NCI-H1436 (cell line): ENCODE measurements at regions not wholly inside any gene's neighbourhood (a gene's known extent, or its start where the extent isn't known, plus 50 kb on each side); places are given as distances from the start of the nearest gene placed in this dataset.
"Not testable (repeated sequence)": the region's sequence is repeated elsewhere in the genome, so short reads cannot be mapped to it uniquely, and the experiment has no call there.

Source experiments
- DNase-seq: peaks from one replicate; lab custom pipeline; 2025; lab: John Stamatoyannopoulos, UW

DNA sequence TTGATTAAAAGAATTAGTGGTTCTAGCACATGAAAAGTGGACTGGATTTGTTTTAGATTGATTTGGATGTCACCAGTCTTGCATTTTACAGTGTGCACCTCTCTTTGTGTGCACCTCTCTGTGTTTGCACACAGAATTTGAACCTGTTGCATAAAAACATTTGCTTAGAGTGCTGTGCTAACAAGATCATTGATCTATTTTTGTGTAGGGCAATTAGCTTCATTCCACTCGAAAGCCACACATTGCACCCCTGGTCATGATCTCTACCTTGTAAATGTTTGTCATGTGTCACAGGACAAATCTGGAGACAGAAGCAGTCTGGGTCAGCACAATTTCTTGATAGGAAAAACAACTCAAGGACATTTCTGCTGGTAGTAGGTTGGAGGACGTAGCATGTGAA, 258.7 kb upstream of the LINC00305 start:
- DNase-seq: no peak

DNA sequence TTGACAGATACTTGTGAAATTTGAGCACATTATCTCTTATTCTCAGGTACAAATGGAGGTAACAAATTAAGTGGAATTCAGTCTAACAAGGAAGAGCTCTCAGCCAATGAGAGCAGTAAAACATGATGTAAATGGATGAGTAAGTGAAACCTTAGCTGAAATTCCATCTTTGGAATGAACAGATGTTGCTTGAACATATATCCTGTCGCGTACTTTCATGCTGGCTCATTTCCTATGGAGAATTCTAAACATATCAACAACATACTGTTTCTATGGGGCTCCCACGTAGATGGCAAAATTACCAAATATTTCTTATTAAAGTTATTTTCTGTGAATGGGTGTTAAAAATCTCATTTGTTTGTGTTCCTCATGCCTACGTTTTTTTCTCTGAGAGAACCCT, 256.3 kb upstream of the LINC00305 start:
- DNase-seq: no peak

DNA sequence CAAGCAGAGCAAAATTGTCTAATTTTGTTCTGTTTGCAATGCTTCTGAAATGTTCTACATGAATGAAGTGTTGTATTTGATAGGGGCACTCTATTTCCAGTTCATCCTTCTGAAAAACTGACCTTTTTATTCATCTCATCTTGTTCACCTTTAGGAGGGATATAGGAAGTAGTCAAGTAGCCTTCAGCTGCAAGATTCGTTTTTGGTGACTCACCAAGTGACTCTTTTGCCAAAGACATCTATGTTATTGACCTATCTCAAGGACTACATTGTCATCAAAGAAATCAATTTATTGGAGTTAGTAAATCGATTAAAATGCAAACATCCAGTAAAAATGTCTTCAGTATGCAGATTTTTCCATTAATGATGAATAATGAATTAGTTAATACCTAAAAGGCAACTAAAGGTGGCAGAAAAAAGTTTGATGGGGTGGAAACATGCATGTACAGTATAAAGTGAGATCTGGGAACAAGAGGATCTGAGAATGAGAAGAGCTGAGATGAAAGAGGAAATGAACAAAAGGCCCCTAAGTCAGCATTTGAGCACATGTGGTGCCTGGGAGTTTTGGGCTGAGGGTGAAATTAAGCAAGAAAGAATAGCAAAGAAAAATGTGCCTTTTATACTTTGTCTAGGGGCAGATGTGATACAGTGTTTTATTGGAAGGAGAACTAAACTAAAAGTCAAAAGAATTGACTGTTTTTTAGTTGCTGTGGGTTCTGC, 255.1 kb upstream of the LINC00305 start:
- DNase-seq: no peak

DNA sequence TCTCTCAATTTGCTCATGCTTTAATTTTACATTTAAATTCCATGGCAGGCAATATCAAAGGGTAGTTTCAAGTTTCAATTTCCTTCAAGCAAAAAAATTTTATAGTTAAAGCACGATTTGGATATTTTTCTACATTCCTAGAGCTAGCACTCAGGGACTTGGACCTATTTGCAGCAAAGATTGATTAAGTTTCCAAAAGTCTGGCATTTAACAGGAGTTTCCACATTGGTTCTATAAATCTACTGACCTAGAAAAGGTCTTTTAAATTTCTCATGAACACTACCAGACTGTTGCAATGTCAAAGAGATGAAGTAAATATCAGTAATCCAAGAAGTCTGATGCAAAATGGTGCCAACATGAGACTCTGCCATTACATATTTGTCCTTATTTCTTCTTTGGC, 253.7 kb upstream of the LINC00305 start:
- no peak for DNase-seq

DNA sequence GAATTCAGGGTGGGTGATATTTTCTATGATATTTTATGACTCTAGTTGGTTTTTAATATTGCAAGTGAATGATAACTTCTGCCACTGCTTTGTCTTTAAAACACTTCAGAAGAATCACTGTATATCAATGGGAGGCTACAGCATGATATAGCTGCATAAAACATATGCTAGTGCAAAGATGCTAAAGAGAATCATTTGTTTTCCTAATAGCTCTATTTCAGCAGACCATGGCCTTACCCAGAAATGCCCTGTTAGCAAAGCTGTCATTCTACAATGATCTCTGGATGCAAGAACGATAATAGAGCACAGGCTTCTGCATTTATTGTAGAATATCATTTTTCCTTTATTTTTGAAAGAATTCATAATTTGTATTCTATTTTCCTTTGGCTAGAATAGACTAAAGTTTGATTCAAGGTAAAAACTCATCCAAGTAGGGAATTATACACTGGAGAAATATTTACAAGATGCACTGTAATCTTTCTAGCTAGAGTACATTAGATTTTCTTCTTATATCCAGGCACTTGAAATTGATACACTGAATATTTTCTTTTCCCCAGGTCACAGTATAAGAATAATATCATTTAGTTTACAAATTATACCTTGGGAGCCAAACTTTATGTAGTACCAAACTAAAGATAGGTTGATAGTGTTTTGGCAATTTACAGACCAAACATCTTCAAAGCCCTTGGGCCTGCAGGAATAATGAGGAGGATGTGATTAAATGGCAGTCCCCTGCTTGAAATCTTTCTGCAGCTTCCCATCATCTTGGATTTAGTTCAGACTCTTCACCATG, 252.6 kb upstream of the LINC00305 start:
- DNase-seq: no peak

DNA sequence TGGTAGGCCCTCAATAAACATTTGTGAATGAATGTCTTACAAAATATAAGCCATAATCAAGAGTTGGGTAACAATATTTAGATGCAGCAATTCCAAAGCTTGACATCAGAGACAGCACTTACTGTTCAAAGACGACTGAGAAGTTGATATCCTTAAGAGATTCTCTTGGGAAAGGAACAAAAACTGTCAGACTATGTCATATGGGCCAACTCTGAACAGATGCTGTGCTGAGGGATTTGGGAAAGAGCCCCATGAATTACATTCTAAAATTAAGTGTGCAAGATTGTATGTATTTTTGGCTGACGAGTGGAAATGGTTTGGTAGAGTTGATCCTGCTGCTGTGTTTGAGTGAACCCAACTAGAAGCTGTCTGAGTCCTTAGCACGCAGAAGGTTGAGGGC, 250.7 kb upstream of the LINC00305 start:
- DNase-seq: no peak

DNA sequence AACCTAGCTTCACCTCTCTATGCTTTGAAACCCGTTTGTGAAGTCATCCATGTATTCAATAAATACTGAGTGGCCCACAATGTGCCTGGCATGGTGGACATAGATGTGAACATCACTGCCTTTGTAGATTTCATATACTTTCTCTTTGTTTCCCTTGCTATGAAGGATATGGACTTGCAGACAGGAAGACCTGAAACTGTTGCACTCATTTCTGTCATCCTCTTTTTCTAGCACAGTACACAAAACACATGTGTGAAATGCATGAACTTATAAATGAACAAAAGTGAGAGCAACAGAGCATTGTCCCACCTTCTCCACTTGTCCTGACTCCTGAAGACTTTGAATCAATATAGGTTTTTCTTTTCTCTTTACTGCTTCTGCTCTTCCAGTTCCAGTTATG, 249.4 kb upstream of the LINC00305 start:
- no peak for DNase-seq

DNA sequence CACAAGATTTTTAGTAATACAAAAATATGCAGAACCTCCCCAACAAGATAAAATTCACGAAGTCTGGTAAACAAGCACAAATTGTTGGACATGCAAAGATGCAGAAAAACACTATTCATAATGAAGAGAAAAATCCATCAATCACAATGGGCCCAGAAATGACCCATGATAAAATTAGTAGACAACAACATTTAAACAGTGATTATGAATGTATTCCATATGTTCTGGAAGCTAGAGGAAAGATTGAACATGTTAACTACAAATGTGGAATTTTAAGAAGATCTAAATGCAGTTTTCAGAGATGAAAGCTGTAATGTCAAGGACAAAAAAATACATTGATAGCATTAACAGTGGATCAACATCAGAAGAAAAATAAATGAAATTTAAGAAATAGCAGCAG, 243.3 kb upstream of the LINC00305 start:
- no peak for DNase-seq

DNA sequence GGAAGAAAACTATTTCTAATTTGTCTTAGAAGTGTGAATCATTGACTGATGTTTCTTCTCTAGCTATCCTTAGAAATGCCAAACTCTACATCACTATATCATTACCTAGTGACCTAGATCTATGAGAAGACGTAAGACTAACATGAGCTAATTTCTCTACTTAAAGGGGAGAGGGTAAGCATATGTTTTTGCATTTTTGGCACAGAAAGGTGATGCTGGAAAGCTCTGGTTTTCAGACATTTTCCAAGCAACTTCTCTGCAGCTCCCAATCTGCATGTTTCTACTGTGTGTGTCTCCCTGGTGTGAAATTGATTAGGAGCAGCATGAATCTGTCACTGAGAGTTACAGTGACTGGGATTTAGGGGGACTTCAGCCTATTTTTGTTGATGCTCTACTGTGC, 235.2 kb upstream of the LINC00305 start:
- DNase-seq: no peak

DNA sequence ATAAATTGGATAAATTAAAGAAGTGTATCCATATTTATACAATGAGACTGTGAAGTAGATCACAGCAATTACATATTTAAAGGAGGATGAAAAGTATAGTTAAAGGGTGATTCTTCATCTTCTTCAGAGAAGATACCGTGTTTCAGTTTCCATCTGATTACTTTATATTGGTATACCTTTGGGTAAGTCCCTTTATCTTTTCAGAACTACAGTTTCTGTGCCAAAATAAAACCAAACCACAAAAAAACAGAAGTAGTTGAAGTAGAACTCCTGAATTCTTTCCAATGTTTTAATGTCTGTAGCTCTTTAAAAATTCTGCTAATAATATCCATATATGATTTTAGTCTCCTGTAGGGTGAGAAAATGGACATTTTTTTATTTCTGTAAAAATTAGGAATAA, 231.2 kb upstream of the LINC00305 start:
- DNase-seq: no peak

DNA sequence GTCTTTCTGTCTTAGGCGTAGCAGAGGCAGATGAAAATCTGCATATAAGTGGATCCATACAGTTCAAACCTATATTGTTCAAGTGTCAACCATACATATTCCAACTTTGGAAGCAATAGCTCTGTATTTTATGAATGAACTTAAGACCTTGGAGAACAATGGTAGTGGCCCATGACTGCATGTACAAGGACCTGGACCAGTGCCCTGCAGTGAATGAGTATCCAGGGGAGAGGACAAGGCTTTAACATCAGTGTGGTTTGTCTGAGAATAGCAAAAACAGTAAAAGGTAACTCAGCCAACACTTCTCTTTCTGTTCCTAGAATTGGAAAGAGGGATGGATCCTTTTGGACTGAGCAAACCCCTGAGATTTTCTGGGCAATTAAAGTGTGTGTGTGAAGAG, 230.8 kb upstream of the LINC00305 start:
- DNase-seq: no peak

DNA sequence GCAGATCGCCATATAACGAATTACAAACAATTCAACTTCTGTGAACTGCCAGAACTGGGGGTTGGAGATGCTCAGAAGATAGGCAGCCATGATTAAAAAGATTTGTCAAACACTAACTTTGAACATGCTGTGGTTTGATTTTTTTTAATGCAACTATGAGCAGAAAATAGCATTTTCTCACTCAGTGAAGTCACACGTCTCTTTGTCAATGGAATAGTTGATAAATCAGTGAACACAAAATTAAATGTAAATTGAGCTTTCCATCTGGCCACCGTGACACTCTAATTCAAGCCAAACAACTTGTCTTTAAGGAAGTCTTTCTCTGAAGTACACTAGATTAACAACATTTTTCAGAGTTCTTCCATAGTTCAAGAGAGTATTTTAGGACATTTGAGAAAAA, 228.6 kb upstream of the LINC00305 start:
- no peak for DNase-seq

DNA sequence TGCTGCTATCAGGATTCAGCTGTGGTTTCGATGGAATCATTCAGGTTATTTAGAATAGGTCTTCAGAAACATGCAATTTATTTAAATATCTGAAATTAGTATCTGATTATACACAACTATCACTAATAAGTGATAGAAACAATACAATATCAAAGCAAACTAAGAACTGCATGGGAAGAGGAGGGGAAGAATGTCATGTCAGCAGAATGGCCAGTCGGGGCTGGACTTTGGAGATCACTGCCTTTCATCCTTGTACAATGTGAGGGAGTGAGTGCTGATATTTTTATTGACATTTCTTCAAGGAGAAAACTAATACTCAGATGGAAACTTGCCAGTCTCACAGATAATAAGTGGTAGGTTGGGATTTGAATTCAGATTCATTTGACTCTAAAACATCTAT, 224.0 kb upstream of the LINC00305 start:
- no peak for DNase-seq

DNA sequence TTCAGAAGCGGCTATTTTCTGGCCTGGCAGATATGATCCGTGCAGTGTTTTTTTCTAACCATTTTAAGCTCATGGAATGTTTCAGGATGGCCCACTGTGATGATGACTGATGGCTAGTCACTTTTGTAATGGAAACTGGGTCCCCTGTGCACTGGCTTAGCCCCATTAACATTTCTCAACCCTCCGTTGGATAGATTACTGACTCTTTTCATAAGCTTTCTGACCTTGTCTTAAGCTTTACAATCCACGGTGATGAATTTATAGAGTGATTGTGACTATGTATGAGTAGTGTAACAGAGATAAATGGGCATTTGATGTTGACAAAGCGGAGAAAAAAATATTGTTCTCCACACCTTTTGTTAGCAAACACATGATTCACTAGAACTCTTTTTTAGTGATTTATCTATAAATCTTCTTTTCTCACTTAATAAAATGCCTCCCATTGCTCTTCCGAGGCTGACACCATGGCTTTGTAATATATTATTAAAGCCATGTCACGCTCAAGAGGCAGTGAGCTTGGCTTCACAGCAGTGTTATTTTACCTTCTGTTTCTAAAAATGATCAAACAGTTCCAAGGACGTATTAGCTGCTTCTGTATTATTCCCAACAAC, 221.0 kb upstream of the LINC00305 start:
- DNase-seq: not testable (repeated sequence)

DNA sequence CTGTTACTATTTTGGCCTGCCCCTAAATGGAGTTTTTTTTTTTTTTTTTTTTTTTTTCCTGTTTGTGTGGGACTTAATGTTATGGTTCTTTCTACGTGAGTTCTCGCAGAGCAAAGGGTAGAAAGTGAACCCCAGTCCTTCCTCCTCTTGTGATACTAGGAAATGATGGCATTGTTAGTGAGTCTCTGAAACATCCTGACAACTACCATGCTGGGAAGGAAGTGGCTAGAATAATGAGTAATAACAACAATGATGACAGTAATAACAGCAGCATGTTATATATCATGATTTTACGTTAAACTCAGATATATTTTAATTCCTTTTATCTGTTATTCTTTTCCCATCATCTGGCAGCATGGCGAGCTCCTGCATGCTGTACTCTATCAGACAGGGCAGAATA, 216.2 kb upstream of the LINC00305 start:
- no peak for DNase-seq

DNA sequence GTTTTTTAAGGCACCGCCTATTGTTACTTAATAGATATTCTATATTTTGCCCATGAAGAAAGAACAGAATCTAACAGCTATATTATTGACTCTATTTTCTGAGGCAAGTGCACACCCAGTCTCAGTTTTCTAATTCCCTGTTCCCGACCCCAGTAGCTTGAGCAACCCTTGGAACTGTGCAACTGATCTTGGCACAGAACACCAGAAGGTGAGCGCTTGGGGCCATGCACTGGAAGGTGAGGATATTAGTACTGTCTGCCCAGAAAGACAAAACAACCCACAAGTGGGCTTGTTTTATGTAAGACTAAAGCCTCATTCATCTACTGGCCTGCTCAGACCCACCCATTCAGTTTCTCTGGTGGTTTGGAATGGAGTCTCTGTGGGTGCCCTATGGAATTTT, 188.8 kb upstream of the LINC00305 start:
- DNase-seq: no peak

DNA sequence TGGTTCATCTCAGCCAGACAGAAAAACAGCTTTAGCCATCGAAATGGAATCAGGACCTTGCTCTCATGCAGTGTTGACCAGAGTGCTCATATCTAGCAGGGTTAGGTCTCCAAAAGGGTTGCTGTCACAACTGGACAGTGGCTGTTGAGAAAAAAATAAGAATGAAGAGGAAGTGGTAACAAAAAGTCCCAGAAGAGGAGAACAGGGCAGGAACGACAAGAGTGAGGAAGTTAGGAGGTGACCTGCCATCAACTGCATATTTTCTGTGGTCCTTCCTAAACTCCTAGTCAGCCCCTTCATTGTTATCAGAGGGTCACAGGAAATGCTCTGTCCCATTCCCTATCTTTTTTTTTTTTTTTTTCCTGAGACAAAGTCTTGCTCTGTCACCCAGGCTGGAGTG, 188.1 kb upstream of the LINC00305 start:
- DNase-seq: no peak

DNA sequence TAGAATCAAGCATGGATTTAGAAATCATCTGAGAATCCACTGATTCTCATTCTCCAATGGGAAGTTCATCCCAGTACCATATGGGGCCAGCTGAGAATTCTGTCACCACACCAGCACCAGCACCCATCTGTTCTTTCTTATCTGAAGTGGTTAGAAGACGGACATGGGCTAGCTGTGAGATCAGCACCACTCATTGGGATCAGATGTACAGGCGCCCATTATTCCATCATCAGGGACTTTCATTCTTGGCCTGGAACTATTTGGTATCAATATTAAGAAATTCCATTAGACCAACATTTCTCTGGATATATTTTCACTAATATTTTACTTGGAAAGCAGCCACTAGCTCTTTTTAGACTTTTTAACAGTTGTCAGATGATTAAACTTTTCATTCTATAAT, 185.9 kb upstream of the LINC00305 start:
- DNase-seq: no peak

DNA sequence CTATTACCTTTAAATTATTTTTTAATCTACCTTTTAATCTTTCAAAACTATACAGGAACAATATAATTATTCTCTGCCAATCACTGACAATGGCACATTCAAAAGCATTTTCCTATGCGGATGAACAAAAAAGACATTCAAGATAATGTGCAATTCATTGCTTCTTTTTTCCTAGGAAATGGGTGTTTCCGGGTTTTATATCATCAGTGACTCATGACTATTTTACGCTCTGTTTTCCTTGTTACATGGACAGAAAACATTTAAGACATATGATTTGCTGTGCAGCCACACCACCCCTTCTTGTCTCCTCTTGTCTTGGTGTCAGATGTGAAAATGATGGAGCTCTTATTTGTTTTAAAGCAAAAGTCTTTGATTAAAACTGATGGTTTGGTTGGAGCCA, 184.7 kb upstream of the LINC00305 start:
- no peak for DNase-seq

DNA sequence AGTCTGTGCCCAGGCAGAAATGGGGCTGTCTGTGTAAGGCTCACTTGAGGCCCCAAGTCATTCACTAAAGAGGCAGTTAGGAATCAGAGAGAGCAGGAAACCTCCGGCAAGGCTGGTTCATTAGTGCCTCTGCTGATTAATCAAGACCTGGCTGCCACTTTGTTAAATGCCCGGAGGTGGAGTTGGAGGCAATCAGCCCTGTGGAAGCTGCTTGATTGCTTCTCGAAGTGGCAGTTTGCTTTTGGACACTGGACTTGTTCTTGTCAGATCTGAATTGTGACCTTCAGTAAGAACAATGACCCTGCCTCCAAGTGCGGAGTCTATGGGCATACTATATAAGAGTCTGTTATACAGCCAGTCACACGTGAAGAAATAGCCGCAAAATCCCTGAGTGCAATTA, 183.9 kb upstream of the LINC00305 start:
- peak; percentile 24 for DNase-seq

DNA sequence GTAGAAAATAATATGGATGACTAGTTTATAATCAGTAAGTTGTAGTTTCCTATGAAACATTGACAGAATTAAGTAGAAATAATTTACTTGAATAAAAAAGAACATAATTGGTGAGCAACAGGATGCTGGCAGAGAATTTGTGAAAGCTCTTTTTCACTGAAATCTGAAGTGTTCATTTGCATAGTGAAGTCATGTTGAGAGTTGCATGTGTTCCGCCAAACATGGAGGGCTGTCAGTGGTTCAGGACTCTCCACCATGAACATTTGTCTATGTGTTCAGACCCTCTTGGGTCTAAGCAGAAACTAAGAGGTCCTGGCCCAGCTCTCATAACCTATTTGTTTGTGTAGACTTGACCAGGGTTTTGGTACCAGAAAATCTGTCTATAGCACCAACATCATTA, 182.5 kb upstream of the LINC00305 start:
- no peak for DNase-seq

DNA sequence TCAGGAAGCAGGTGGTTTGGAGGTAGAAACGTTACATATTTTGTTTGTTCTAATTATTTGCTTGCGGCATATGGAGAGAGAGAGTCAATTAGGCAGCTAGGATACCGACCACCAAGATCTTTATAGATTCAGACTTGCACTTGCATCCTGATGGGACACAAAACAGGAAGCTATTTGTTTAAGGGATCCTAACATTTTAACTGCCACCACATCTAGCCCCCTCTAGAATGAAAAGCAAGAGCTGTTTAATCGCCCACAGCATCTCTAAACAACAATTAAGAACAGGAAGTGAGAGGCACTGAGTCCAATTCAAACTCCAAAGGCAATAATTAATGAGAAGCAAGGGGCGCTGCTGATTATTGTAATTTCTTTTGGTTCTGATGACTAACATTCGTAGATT, 182.0 kb upstream of the LINC00305 start:
- no peak for DNase-seq

DNA sequence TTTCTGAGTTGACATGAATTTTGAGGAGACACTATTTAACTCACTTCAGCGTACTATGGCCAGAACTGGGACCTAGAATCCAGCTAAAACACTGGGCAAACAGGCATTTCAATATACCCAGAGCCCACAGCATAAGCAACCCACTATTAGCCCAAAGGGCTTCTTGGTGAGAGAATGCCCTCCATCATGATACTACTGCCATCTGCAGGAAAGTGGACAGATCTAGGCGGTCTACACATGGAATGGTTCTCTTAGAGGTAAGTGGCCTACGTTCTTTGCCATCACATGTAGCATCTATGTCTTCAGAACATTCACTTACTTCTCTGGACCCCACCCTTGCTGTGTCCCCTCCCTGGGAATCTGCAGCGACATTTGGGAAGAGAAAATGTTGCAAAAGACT, 181.3 kb upstream of the LINC00305 start:
- peak; percentile 3 for DNase-seq
